ENCODE measurements at regions not wholly inside any gene's neighbourhood (a gene's known extent, or its start where the extent isn't known, plus 50 kb on each side); places are given as distances from the start of the nearest gene placed in this dataset.

- Mint-ChIP-seq H3K36me3 (no peaks in the 10 kb centered on the region), H3K27ac (no peak overlapping the region)
Observed at GRCh38 chr5:136891175-136891972, 526.0 kb upstream of the TRPC7 start.

GRCh38 chr5:136890431-136891148 is 525.2 kb upstream of the TRPC7 start:
- H3K27me3 ChIP-seq (ENCODE audit: insufficient read depth, low read length), result no peaks in the 10 kb centered on the region
- CTCF ChIA-PET (ENCODE audit: partially characterized antibody), result no interaction called here

More at GRCh38 chr5:136891175-136891972, 526.0 kb upstream of the TRPC7 start:
- H3K9me3 ChIP-seq (ENCODE audit: control insufficient read depth in 1 of 2, low read length in 2 of 2), result no peaks in the 10 kb centered on the region
- no peak overlapping the region for H3K27ac ChIP-seq (ENCODE audit: low read depth, low read length)
- H3K4me3 ChIP-seq (ENCODE audit: low read length in 2 of 2), result no peak overlapping the region
- DNase-seq, result no peak
- CTCF ChIA-PET (ENCODE audit: partially characterized antibody), result no interaction called here
- H3K4me1 ChIP-seq (ENCODE audit: insufficient read depth, low read length), result no peaks in the 10 kb centered on the region
- no peaks in the 10 kb centered on the region for H3K36me3 ChIP-seq (ENCODE audit: insufficient read depth, low read length)
- H3K27me3 ChIP-seq (ENCODE audit: insufficient read depth, low read length), result no peaks in the 10 kb centered on the region
- no peaks in the 10 kb centered on the region for H3K27me3 Mint-ChIP-seq
- intact Hi-C loops (cut with micrococcal nuclease), result no loop called here
- POLR2A ChIA-PET (ENCODE audit: partially characterized antibody), result no interaction called here
- peaks cover 0 to 2% (median 0%) of the 10 kb centered on the region in 8 donors for H3K9me3 Mint-ChIP-seq
- no peak overlapping the region for H3K4me3 Mint-ChIP-seq
- H3K4me1 Mint-ChIP-seq, result no peaks in the 10 kb centered on the region

GRCh38 chr5:136886608-136887007 is 521.3 kb upstream of the TRPC7 start:
- intact Hi-C loops (cut with micrococcal nuclease), result no loop called here
- H3K9me3 Mint-ChIP-seq, result peaks cover 0 to 8% (median 1%) of the 10 kb centered on the region in 8 donors
- no peak overlapping the region for H3K27ac Mint-ChIP-seq
- no peak overlapping the region for H3K27ac ChIP-seq (ENCODE audit: low read depth, low read length)
- no peaks in the 10 kb centered on the region for H3K36me3 Mint-ChIP-seq
- no peaks in the 10 kb centered on the region for H3K9me3 ChIP-seq (ENCODE audit: control insufficient read depth in 1 of 2, low read length in 2 of 2)
- POLR2A ChIA-PET (ENCODE audit: partially characterized antibody), result no interaction called here
- no peak overlapping the region for H3K4me3 ChIP-seq (ENCODE audit: low read length in 2 of 2)
- H3K4me1 ChIP-seq (ENCODE audit: insufficient read depth, low read length), result no peaks in the 10 kb centered on the region
- CTCF ChIA-PET (ENCODE audit: partially characterized antibody), result no interaction called here
- H3K4me1 Mint-ChIP-seq, result no peaks in the 10 kb centered on the region
- H3K4me3 Mint-ChIP-seq, result no peak overlapping the region
- no peaks in the 10 kb centered on the region for H3K36me3 ChIP-seq (ENCODE audit: insufficient read depth, low read length)
- no peaks in the 10 kb centered on the region for H3K27me3 ChIP-seq (ENCODE audit: insufficient read depth, low read length)
- no peaks in the 10 kb centered on the region for H3K27me3 Mint-ChIP-seq
- DNase-seq, result peak in 1 of 5 donors; percentile 26

More at GRCh38 chr5:136890431-136891148, 525.2 kb upstream of the TRPC7 start:
- Mint-ChIP-seq H3K4me3 (no peak overlapping the region), H3K27ac (no peak overlapping the region), H3K36me3 (no peaks in the 10 kb centered on the region), H3K9me3 (peaks cover 0 to 2% (median 0%) of the 10 kb centered on the region in 8 donors), H3K27me3 (no peaks in the 10 kb centered on the region), H3K4me1 (no peaks in the 10 kb centered on the region)
- Histone ChIP-seq H3K9me3 (ENCODE audit: control insufficient read depth in 1 of 2, low read length in 2 of 2) (no peaks in the 10 kb centered on the region), H3K27ac (ENCODE audit: low read depth, low read length) (no peak overlapping the region), H3K36me3 (ENCODE audit: insufficient read depth, low read length) (no peaks in the 10 kb centered on the region), H3K4me1 (ENCODE audit: insufficient read depth, low read length) (no peaks in the 10 kb centered on the region), H3K4me3 (ENCODE audit: low read length in 2 of 2) (no peak overlapping the region)
- no peak for DNase-seq
- intact Hi-C loops (cut with micrococcal nuclease), result no loop called here
- POLR2A ChIA-PET (ENCODE audit: partially characterized antibody), result no interaction called here

GRCh38 chr5:136864960-136865359 is 499.6 kb upstream of the TRPC7 start:
- Mint-ChIP-seq H3K4me3 (no peak overlapping the region), H3K27me3 (no peaks in the 10 kb centered on the region), H3K9me3 (peaks cover 0 to 3% (median 0%) of the 10 kb centered on the region in 8 donors), H3K4me1 (no peaks in the 10 kb centered on the region), H3K27ac (no peak overlapping the region), H3K36me3 (no peaks in the 10 kb centered on the region)
- Histone ChIP-seq H3K36me3 (ENCODE audit: insufficient read depth, low read length) (no peaks in the 10 kb centered on the region), H3K4me3 (ENCODE audit: low read length in 2 of 2) (no peak overlapping the region), H3K27me3 (ENCODE audit: insufficient read depth, low read length) (no peaks in the 10 kb centered on the region), H3K9me3 (ENCODE audit: control insufficient read depth in 1 of 2, low read length in 2 of 2) (no peaks in the 10 kb centered on the region), H3K27ac (ENCODE audit: low read depth, low read length) (no peak overlapping the region), H3K4me1 (ENCODE audit: insufficient read depth, low read length) (no peaks in the 10 kb centered on the region)
- intact Hi-C loops (cut with micrococcal nuclease), result no loop called here
- DNase-seq, result no peak
- POLR2A ChIA-PET (ENCODE audit: partially characterized antibody), result no interaction called here
- CTCF ChIA-PET (ENCODE audit: partially characterized antibody), result no interaction called here

- Histone ChIP-seq H3K9me3 (ENCODE audit: control insufficient read depth in 1 of 2, low read length in 2 of 2) (no peaks in the 10 kb centered on the region), H3K27ac (ENCODE audit: low read depth, low read length) (no peak overlapping the region), H3K4me3 (ENCODE audit: low read length in 2 of 2) (no peak overlapping the region), H3K36me3 (ENCODE audit: insufficient read depth, low read length) (no peaks in the 10 kb centered on the region), H3K4me1 (ENCODE audit: insufficient read depth, low read length) (no peaks in the 10 kb centered on the region), H3K27me3 (ENCODE audit: insufficient read depth, low read length) (no peaks in the 10 kb centered on the region)
- Mint-ChIP-seq H3K9me3 (peaks cover 0 to 9% (median 4%) of the 10 kb centered on the region in 8 donors), H3K27ac (no peak overlapping the region), H3K4me1 (no peaks in the 10 kb centered on the region), H3K27me3 (no peaks in the 10 kb centered on the region), H3K36me3 (no peaks in the 10 kb centered on the region), H3K4me3 (no peak overlapping the region)
- intact Hi-C loops (cut with micrococcal nuclease), result no loop called here
- ChIA-PET POLR2A (ENCODE audit: partially characterized antibody) (no interaction called here), CTCF (ENCODE audit: partially characterized antibody) (no interaction called here)
- no peak for DNase-seq
Observed at GRCh38 chr5:136856648-136857047, 491.3 kb upstream of the TRPC7 start.

- Mint-ChIP-seq H3K9me3 (peaks cover 0 to 20% (median 8%) of the 10 kb centered on the region in 8 donors), H3K4me1 (no peaks in the 10 kb centered on the region), H3K27me3 (no peaks in the 10 kb centered on the region), H3K4me3 (no peak overlapping the region), H3K36me3 (no peaks in the 10 kb centered on the region), H3K27ac (no peak overlapping the region)
- H3K9me3 ChIP-seq (ENCODE audit: control insufficient read depth in 1 of 2, low read length in 2 of 2), result no peaks in the 10 kb centered on the region
- H3K27me3 ChIP-seq (ENCODE audit: insufficient read depth, low read length), result no peaks in the 10 kb centered on the region
- no peak overlapping the region for H3K27ac ChIP-seq (ENCODE audit: low read depth, low read length)
- ChIA-PET CTCF (ENCODE audit: partially characterized antibody) (no interaction called here), POLR2A (ENCODE audit: partially characterized antibody) (no interaction called here)
- no peak for DNase-seq
- intact Hi-C loops (cut with micrococcal nuclease), result no loop called here
- H3K36me3 ChIP-seq (ENCODE audit: insufficient read depth, low read length), result no peaks in the 10 kb centered on the region
- H3K4me3 ChIP-seq (ENCODE audit: low read length in 2 of 2), result no peak overlapping the region
- no peaks in the 10 kb centered on the region for H3K4me1 ChIP-seq (ENCODE audit: insufficient read depth, low read length)
Observed at GRCh38 chr5:136853971-136854370, 488.6 kb upstream of the TRPC7 start.

- H3K27ac Mint-ChIP-seq, result no peak overlapping the region
- Histone ChIP-seq H3K36me3 (ENCODE audit: insufficient read depth, low read length) (no peaks in the 10 kb centered on the region), H3K27me3 (ENCODE audit: insufficient read depth, low read length) (no peaks in the 10 kb centered on the region), H3K4me1 (ENCODE audit: insufficient read depth, low read length) (no peaks in the 10 kb centered on the region), H3K9me3 (ENCODE audit: control insufficient read depth in 1 of 2, low read length in 2 of 2) (no peaks in the 10 kb centered on the region), H3K4me3 (ENCODE audit: low read length in 2 of 2) (no peak overlapping the region), H3K27ac (ENCODE audit: low read depth, low read length) (no peak overlapping the region)
- DNase-seq, result no peak
- intact Hi-C loops (cut with micrococcal nuclease), result no loop called here
- no peak overlapping the region for H3K4me3 Mint-ChIP-seq
- H3K4me1 Mint-ChIP-seq, result no peaks in the 10 kb centered on the region
- H3K36me3 Mint-ChIP-seq, result no peaks in the 10 kb centered on the region
- H3K9me3 Mint-ChIP-seq, result peaks cover 0 to 8% (median 2%) of the 10 kb centered on the region in 8 donors
- POLR2A ChIA-PET (ENCODE audit: partially characterized antibody), result no interaction called here
- H3K27me3 Mint-ChIP-seq, result peaks cover 0 to 1% of the 10 kb centered on the region in 2 donors
- CTCF ChIA-PET (ENCODE audit: partially characterized antibody), result no interaction called here
Observed at GRCh38 chr5:136840601-136841000, 475.3 kb upstream of the TRPC7 start.
